NCI-H128 (cell line): ENCODE measurements at regions not wholly inside any gene's neighbourhood (a gene's known extent, or its start where the extent isn't known, plus 50 kb on each side); places are given as distances from the start of the nearest gene placed in this dataset.

Experiments
- DNase-seq: peaks from one replicate; lab custom pipeline; 2025; ENCODE audit not compliant: unreplicated experiment; lab: John Stamatoyannopoulos, UW

- no peak for DNase-seq
Observed at GRCh38 chr9:129335464-129336129, 157.5 kb upstream of the IER5L start.

GRCh38 chr9:129334105-129334935 is 156.3 kb upstream of the IER5L start:
- DNase-seq = no peak

GRCh38 chr9:129333617-129334104 is 155.6 kb upstream of the IER5L start:
- DNase-seq = no peak

- DNase-seq = no peak
Observed at GRCh38 chr9:129332581-129332980, 154.5 kb upstream of the IER5L start.

- no peak for DNase-seq
Observed at GRCh38 chr9:129331772-129332500, 153.9 kb upstream of the IER5L start.

- DNase-seq = no peak
Observed at GRCh38 chr9:129331493-129331765, 153.4 kb upstream of the IER5L start.

GRCh38 chr9:129330711-129331492 is 152.8 kb upstream of the IER5L start:
- DNase-seq = no peak

- DNase-seq = no peak
Observed at GRCh38 chr9:129328355-129329042, 150.4 kb upstream of the IER5L start.

GRCh38 chr9:129327552-129328328 is 149.7 kb upstream of the IER5L start:
- DNase-seq = no peak

- no peak for DNase-seq
Observed at GRCh38 chr9:129326061-129327005, 148.3 kb upstream of the IER5L start.

- no peak for DNase-seq
Observed at GRCh38 chr9:129324808-129325502, 146.9 kb upstream of the IER5L start.

GRCh38 chr9:129323999-129324553 is 146.0 kb upstream of the IER5L start:
- no peak for DNase-seq

- no peak for DNase-seq
Observed at GRCh38 chr9:129323376-129323998, 145.4 kb upstream of the IER5L start.

GRCh38 chr9:129322641-129323375 is 144.7 kb upstream of the IER5L start:
- no peak for DNase-seq

GRCh38 chr9:129322022-129322621 is 144.1 kb upstream of the IER5L start:
- DNase-seq = no peak
